ENCODE measurements at regions not wholly inside any gene's neighbourhood (a gene's known extent, or its start where the extent isn't known, plus 50 kb on each side); places are given as distances from the start of the nearest gene placed in this dataset.

DNA sequence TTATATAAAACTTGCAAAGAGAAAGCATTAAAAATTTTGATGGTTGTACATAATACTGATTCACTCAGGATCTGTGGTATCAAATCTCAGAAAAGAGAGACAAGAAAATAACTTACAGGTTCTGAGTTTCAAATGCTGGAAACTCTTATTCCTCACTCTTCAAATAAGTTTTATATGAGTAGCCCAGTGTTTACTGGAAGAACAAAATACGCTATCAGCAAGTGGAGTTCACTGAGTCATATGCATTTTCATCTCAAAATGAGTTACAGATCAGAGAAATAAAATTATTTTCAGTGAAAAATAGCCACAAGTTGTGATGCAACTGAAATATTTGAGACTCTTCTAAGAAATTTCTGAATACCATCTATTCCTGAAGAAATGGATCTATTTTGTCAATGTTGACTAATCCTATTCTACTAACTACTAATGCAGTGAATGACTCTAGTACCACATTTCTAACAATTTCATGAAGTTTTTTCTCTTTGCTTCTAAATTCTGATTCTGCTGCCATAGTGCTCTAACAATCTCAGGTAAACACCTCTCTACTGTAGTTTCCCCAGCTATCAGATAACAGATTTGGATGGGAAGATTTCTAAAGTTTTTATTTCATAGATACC is 391.7 kb downstream of the ZEB2 start:
- TF ChIP-seq, protein P1, sequence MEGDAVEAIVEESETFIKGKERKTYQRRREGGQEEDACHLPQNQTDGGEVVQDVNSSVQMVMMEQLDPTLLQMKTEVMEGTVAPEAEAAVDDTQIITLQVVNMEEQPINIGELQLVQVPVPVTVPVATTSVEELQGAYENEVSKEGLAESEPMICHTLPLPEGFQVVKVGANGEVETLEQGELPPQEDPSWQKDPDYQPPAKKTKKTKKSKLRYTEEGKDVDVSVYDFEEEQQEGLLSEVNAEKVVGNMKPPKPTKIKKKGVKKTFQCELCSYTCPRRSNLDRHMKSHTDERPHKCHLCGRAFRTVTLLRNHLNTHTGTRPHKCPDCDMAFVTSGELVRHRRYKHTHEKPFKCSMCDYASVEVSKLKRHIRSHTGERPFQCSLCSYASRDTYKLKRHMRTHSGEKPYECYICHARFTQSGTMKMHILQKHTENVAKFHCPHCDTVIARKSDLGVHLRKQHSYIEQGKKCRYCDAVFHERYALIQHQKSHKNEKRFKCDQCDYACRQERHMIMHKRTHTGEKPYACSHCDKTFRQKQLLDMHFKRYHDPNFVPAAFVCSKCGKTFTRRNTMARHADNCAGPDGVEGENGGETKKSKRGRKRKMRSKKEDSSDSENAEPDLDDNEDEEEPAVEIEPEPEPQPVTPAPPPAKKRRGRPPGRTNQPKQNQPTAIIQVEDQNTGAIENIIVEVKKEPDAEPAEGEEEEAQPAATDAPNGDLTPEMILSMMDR (IDR thresholded peaks at IDR 0.05): no peak
- no peak for TF ChIP-seq EZH2phosphoT487 (IDR thresholded peaks at IDR 0.05)

All from neural progenitor cell (in vitro differentiated cells).